ENCODE measurements at regions not wholly inside any gene's neighbourhood (a gene's known extent, or its start where the extent isn't known, plus 50 kb on each side); places are given as distances from the start of the nearest gene placed in this dataset.

DNA sequence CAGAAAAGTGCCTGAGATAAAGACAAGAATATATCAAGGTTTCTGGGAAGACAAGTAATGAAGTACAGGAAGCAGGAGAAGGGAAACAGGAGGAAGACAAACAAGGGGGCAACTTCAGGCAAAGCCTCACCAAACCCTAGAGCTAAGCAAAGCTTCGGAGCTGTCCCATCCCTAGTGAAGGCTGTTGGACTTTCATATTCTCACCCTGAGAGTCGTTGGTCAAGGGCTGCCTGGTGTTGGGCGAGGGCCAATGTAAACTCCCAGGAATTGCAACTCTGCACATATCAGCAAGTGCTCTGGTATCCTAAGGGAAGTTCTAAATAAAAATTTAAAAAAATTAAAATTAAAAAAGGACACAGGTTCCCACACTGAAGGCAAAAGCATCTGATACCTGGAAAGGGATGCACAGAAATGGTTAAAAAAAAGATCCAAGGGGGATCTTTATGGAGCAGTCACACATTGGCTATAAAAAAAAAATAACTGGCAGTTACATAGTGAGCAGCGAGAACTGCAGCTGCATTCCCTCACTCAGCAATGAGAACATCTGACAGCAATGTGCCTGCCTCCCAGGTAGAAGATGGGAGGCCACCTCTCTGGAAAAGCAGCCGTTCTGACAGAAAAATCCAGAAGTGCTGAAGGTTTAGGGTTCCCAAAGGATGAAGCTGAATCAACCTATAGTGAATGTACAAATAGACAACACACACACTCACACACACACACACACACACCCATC lies 304.7 kb downstream of the WDR11 start:
- Histone ChIP-seq H3K9ac (ENCODE audit: low read length) (no peak overlapping the region), H3F3A (ENCODE audit: insufficient read depth) (no peaks in the 10 kb centered on the region), H4K20me1 (ENCODE audit: low read depth, low read length) (no peaks in the 10 kb centered on the region), H3K4me3 (ENCODE audit: insufficient read depth, low read length, poor library complexity, severe bottlenecking) (no peak overlapping the region), H3K27ac (ENCODE audit: low read depth, low read length) (no peak overlapping the region), H3K9me3 (ENCODE audit: insufficient read depth, low read length) (no peaks in the 10 kb centered on the region), H3K27me3 (ENCODE audit: low read length) (no peaks in the 10 kb centered on the region), H3K79me2 (ENCODE audit: insufficient read depth, low read length) (no peaks in the 10 kb centered on the region), H2AFZ (ENCODE audit: low read depth, low read length, severe bottlenecking) (no peak overlapping the region), H3K9me2 (replicated peaks; ENCODE audit: insufficient read depth, low read length) (no peaks in the 10 kb centered on the region), H3K4me2 (ENCODE audit: low read depth, low read length, poor library complexity, severe bottlenecking) (no peak overlapping the region), H3K36me3 (ENCODE audit: low read length) (no peaks in the 10 kb centered on the region)
- no peak for TF ChIP-seq EZH2phosphoT487 (conservative IDR thresholded peaks at IDR 0.05; ENCODE audit: low read length)
- TF ChIP-seq, protein P1, sequence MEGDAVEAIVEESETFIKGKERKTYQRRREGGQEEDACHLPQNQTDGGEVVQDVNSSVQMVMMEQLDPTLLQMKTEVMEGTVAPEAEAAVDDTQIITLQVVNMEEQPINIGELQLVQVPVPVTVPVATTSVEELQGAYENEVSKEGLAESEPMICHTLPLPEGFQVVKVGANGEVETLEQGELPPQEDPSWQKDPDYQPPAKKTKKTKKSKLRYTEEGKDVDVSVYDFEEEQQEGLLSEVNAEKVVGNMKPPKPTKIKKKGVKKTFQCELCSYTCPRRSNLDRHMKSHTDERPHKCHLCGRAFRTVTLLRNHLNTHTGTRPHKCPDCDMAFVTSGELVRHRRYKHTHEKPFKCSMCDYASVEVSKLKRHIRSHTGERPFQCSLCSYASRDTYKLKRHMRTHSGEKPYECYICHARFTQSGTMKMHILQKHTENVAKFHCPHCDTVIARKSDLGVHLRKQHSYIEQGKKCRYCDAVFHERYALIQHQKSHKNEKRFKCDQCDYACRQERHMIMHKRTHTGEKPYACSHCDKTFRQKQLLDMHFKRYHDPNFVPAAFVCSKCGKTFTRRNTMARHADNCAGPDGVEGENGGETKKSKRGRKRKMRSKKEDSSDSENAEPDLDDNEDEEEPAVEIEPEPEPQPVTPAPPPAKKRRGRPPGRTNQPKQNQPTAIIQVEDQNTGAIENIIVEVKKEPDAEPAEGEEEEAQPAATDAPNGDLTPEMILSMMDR (IDR thresholded peaks at IDR 0.05; ENCODE audit: insufficient read depth, low read length, poor library complexity, severe bottlenecking): no peak

DNA sequence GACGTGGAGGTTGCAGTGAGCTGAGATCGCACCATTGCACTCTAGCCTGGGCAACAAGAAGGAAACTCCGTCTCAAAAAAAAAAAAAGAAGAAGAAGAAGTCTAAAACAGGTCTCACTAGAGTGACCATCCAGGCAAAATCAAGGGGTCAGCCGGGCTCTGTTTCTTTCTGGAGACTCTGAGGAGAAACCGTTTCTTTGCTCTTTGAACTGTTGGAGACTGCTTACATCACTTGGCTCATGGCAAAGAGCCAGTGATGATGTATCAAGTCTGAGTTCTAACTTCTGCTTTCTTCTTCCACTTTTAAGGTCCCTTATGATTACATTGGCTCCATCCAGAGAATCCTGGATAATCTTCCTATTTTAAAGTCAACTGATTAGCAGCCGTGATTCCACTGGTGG lies 306.8 kb downstream of the WDR11 start:
- H3K36me3 ChIP-seq (ENCODE audit: low read length): no peaks in the 10 kb centered on the region
- no peak overlapping the region for H3K27ac ChIP-seq (ENCODE audit: low read depth, low read length)
- H3K27me3 ChIP-seq (ENCODE audit: low read length): no peaks in the 10 kb centered on the region
- no peak overlapping the region for H3K4me3 ChIP-seq (ENCODE audit: insufficient read depth, low read length, poor library complexity, severe bottlenecking)
- H3K79me2 ChIP-seq (ENCODE audit: insufficient read depth, low read length): no peaks in the 10 kb centered on the region
- no peak overlapping the region for H2AFZ ChIP-seq (ENCODE audit: low read depth, low read length, severe bottlenecking)
- no peaks in the 10 kb centered on the region for H3K9me3 ChIP-seq (ENCODE audit: insufficient read depth, low read length)
- TF ChIP-seq, protein P1 (IDR thresholded peaks at IDR 0.05; ENCODE audit: insufficient read depth, low read length, poor library complexity, severe bottlenecking): no peak
- TF ChIP-seq EZH2phosphoT487 (conservative IDR thresholded peaks at IDR 0.05; ENCODE audit: low read length): no peak
- H3K9me2 ChIP-seq (replicated peaks; ENCODE audit: insufficient read depth, low read length): no peaks in the 10 kb centered on the region
- H3F3A ChIP-seq (ENCODE audit: insufficient read depth): no peaks in the 10 kb centered on the region
- H4K20me1 ChIP-seq (ENCODE audit: low read depth, low read length): no peaks in the 10 kb centered on the region
- H3K9ac ChIP-seq (ENCODE audit: low read length): no peak overlapping the region
- no peak overlapping the region for H3K4me2 ChIP-seq (ENCODE audit: low read depth, low read length, poor library complexity, severe bottlenecking)

DNA sequence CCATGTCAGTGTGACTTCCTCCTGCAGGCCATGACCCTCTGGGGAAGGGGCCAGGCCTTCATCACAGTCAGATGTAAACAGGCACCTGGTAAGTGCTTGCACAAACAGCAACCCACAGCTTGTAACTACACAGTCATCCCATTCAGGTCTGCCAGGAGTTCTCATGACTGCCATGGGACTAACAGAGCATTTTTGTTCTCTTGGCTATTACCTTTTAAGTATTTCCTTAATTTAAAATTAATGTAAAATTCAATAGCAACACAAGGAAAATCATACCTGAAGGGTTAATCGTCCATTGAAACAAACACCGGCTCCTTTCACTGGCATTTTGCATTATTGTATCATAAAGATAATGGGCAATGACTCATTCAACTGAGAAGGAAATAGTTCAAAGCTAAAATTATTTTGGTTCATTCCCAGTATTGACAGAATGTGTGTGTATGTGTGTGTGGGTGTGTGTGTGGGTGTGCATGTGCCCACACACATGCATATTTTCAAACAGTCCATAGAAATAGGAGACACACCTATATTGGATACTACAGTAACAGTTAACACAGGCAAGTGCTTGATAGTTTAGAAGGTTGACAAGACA lies 307.9 kb downstream of the WDR11 start:
- Histone ChIP-seq H3K36me3 (ENCODE audit: low read length) (no peaks in the 10 kb centered on the region), H2AFZ (ENCODE audit: low read depth, low read length, severe bottlenecking) (no peak overlapping the region), H3K4me3 (ENCODE audit: insufficient read depth, low read length, poor library complexity, severe bottlenecking) (no peak overlapping the region), H3K27ac (ENCODE audit: low read depth, low read length) (no peak overlapping the region), H3K4me2 (ENCODE audit: low read depth, low read length, poor library complexity, severe bottlenecking) (no peak overlapping the region), H3K9ac (ENCODE audit: low read length) (no peak overlapping the region), H3K9me3 (ENCODE audit: insufficient read depth, low read length) (no peaks in the 10 kb centered on the region), H3F3A (ENCODE audit: insufficient read depth) (no peaks in the 10 kb centered on the region), H4K20me1 (ENCODE audit: low read depth, low read length) (no peaks in the 10 kb centered on the region), H3K27me3 (ENCODE audit: low read length) (no peaks in the 10 kb centered on the region), H3K79me2 (ENCODE audit: insufficient read depth, low read length) (no peaks in the 10 kb centered on the region), H3K9me2 (replicated peaks; ENCODE audit: insufficient read depth, low read length) (no peaks in the 10 kb centered on the region)
- TF ChIP-seq, protein P1 (IDR thresholded peaks at IDR 0.05; ENCODE audit: insufficient read depth, low read length, poor library complexity, severe bottlenecking): no peak
- no peak for TF ChIP-seq EZH2phosphoT487 (conservative IDR thresholded peaks at IDR 0.05; ENCODE audit: low read length)
